OCI-LY1 (cell line): ENCODE measurements at regions not wholly inside any gene's neighbourhood (a gene's known extent, or its start where the extent isn't known, plus 50 kb on each side); places are given as distances from the start of the nearest gene placed in this dataset.

Experiments used
- H2AFZ ChIP-seq: fragments of 200-600 bp; sonication (generic), shearing (Covaris generic); 2 replicates; pipeline ENCODE4 v1.6.0; 2014; ENCODE audit warnings: antibody characterized with exemption, mild to moderate bottlenecking, low read length
- H3F3A ChIP-seq: fragments of 200-600 bp; sonication (generic), shearing (Covaris generic); 2 replicates; pipeline ENCODE4 v1.6.0; 2014; ENCODE audit warnings: mild to moderate bottlenecking, antibody characterized with exemption, low read length, moderate library complexity; ENCODE audit not compliant: insufficient read depth
- H3K27ac ChIP-seq: fragments of 200-600 bp; sonication (generic); 2 replicates; pipeline ENCODE4 v1.5.1; 2014; ENCODE audit warnings: low read length, mixed run types, mild to moderate bottlenecking, low read depth; ENCODE audit not compliant: poor library complexity, severe bottlenecking
- H3K27me3 ChIP-seq: fragments of 200-600 bp; sonication (generic); 2 replicates; pipeline ENCODE4 v1.6.0; 2014; ENCODE audit warnings: antibody characterized with exemption, mild to moderate bottlenecking, low read length, moderate library complexity; ENCODE audit not compliant: insufficient read depth
- H3K36me3 ChIP-seq: fragments of 200-600 bp; sonication (generic); 2 replicates; pipeline ENCODE4 v1.6.1; 2014; ENCODE audit warnings: mild to moderate bottlenecking, antibody characterized with exemption, low read length, moderate library complexity, mixed read lengths; ENCODE audit not compliant: insufficient read depth
- H3K4me1 ChIP-seq: fragments of 200-600 bp; sonication (generic); 2 replicates; pipeline ENCODE4 v1.5.1; 2014; ENCODE audit warnings: mild to moderate bottlenecking, low read length, moderate library complexity; ENCODE audit not compliant: insufficient read depth, severe bottlenecking
- H3K4me2 ChIP-seq: fragments of 200-600 bp; sonication (generic), shearing (Covaris generic); 2 replicates; pipeline ENCODE4 v1.6.1; 2014; ENCODE audit warnings: low read length
- H3K4me3 ChIP-seq: fragments of 200-600 bp; sonication (generic); 2 replicates; pipeline ENCODE4 v1.5.1; 2014; ENCODE audit warnings: low read length, low read depth, mild to moderate bottlenecking, mixed read lengths; ENCODE audit not compliant: poor library complexity, severe bottlenecking
- H3K79me2 ChIP-seq: fragments of 200-600 bp; shearing (Covaris generic); 2 replicates; pipeline ENCODE4 v1.6.1; 2016; ENCODE audit warnings: mixed run types, low read length, mixed read lengths; ENCODE audit not compliant: insufficient read depth
- H3K9ac ChIP-seq: fragments of 200-600 bp; sonication (generic), shearing (Covaris generic); 2 replicates; pipeline ENCODE4 v1.6.1; 2014; ENCODE audit warnings: mild to moderate bottlenecking, low read length, mixed read lengths
- H3K9me2 ChIP-seq: fragments of 200-600 bp; sonication (generic), shearing (Covaris generic); 2 replicates; pipeline ENCODE4 v1.6.1; 2014; ENCODE audit warnings: low read depth, mild to moderate bottlenecking, low read length, mixed read lengths
- H3K9me3 ChIP-seq: fragments of 200-600 bp; shearing (Covaris generic); 2 replicates; pipeline ENCODE4 v1.6.1; 2014; ENCODE audit warnings: low read length, mixed read lengths
- H4K20me1 ChIP-seq: fragments of 200-600 bp; sonication (generic), shearing (Covaris generic); 2 replicates; pipeline ENCODE4 v1.6.0; 2016; ENCODE audit warnings: mild to moderate bottlenecking, low read length; ENCODE audit not compliant: insufficient read depth
- EZH2 ChIP-seq: fragments of 200-600 bp; sonication (generic), shearing (Covaris generic); IDR thresholded peaks from 2 replicates; pipeline ENCODE4 v1.8.0; 2017; ENCODE audit warnings: borderline replicate concordance, mixed run types, mild to moderate bottlenecking, antibody characterized with exemption, low read length, moderate library complexity, mixed read lengths
- TF ChIP-seq, protein P1 (sequence below): fragments of 200-600 bp; sonication (generic), shearing (Covaris generic); IDR thresholded peaks from 2 replicates; pipeline ENCODE4 v1.5.1; 2017; ENCODE audit warnings: mild to moderate bottlenecking, antibody characterized with exemption, low read length, moderate library complexity, mixed read lengths

DNA sequence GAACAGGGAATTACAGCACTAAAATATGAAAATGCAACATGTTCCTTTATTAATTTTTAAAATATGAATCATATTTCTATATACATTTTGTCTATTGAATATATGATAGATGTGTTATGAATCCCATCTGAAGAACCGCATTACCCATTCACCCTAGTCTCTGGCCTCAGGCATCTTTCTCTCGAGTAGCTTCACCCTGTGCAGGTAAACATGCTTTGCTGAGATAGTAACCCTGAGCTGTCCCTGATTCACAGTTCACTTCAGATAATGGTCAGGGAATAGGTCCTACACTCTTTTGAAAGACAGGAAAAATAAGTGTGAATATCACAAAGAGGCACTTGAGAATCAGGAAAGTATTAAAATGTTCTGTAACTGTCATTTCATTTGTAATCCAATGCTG lies 766.8 kb downstream of the IRX1 start:
- no peaks in the 10 kb centered on the region for H3K4me1 ChIP-seq
- no peaks in the 10 kb centered on the region for H3K79me2 ChIP-seq
- H3K4me3 ChIP-seq, result no peak overlapping the region
- no peak overlapping the region for H3K9ac ChIP-seq
- H3K27me3 ChIP-seq, result no peaks in the 10 kb centered on the region
- H3K4me2 ChIP-seq, result no peak overlapping the region
- H4K20me1 ChIP-seq, result no peaks in the 10 kb centered on the region
- H3K9me3 ChIP-seq, result no peaks in the 10 kb centered on the region
- H3K9me2 ChIP-seq, result no peaks in the 10 kb centered on the region
- TF ChIP-seq, protein P1, sequence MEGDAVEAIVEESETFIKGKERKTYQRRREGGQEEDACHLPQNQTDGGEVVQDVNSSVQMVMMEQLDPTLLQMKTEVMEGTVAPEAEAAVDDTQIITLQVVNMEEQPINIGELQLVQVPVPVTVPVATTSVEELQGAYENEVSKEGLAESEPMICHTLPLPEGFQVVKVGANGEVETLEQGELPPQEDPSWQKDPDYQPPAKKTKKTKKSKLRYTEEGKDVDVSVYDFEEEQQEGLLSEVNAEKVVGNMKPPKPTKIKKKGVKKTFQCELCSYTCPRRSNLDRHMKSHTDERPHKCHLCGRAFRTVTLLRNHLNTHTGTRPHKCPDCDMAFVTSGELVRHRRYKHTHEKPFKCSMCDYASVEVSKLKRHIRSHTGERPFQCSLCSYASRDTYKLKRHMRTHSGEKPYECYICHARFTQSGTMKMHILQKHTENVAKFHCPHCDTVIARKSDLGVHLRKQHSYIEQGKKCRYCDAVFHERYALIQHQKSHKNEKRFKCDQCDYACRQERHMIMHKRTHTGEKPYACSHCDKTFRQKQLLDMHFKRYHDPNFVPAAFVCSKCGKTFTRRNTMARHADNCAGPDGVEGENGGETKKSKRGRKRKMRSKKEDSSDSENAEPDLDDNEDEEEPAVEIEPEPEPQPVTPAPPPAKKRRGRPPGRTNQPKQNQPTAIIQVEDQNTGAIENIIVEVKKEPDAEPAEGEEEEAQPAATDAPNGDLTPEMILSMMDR, result no peak
- no peak for TF ChIP-seq EZH2
- no peaks in the 10 kb centered on the region for H3K36me3 ChIP-seq
- no peak overlapping the region for H2AFZ ChIP-seq
- no peaks in the 10 kb centered on the region for H3F3A ChIP-seq
- H3K27ac ChIP-seq, result no peak overlapping the region

DNA sequence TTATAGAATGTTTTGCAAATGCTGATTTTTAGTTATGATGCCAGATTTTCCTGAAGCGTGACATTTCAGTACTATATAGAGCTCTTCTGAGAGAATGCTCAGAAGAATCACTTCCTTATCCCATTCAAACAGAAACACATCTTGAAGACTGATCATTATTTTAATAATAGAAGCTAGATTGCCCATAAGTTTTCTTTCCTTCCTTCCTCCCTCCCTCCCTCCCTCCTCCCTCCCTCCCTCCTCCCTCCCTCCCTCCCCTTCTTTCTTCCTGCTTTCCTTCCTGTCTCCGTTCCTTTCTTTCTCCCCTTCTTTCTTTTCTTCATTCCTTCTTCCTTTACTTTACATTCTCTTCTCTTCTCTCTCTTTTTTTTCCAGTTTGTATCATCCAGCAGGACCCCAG lies 767.4 kb downstream of the IRX1 start:
- Histone ChIP-seq H3F3A (no peaks in the 10 kb centered on the region), H3K79me2 (no peaks in the 10 kb centered on the region), H2AFZ (no peak overlapping the region), H3K36me3 (no peaks in the 10 kb centered on the region), H3K27ac (no peak overlapping the region), H4K20me1 (no peaks in the 10 kb centered on the region), H3K4me3 (no peak overlapping the region), H3K9me2 (no peaks in the 10 kb centered on the region), H3K4me1 (no peaks in the 10 kb centered on the region), H3K4me2 (no peak overlapping the region), H3K9ac (no peak overlapping the region), H3K27me3 (no peaks in the 10 kb centered on the region), H3K9me3 (no peaks in the 10 kb centered on the region)
- TF ChIP-seq EZH2, result no peak
- TF ChIP-seq, protein P1, result no peak

DNA sequence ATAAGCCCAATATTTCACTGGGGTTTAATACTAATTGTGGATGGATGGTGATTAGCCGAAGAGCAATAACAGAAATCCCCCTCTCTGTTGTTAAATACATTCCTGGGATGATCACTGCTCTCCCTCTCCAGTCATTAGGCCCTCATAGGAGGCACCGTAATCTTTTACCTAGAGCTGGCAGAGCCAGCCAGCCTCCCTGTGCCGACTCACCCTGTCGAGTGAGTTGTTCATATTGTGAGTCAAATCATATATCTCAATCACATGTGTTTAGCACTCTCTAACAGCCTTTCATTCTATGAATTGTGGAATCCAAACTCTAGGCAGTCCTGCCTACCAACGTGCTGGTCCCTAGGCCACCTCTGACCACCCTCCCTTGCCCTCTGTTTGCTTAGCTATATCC lies 771.0 kb downstream of the IRX1 start:
- H2AFZ ChIP-seq, result no peak overlapping the region
- H4K20me1 ChIP-seq, result no peaks in the 10 kb centered on the region
- H3K4me2 ChIP-seq, result no peak overlapping the region

More for the DNA sequence above, 771.0 kb downstream of the IRX1 start:
- Histone ChIP-seq H3K4me1 (no peaks in the 10 kb centered on the region), H3K27me3 (no peaks in the 10 kb centered on the region), H3K4me3 (no peak overlapping the region), H3K36me3 (no peaks in the 10 kb centered on the region), H3K9me3 (no peaks in the 10 kb centered on the region), H3K79me2 (no peaks in the 10 kb centered on the region), H3K9ac (no peak overlapping the region), H3K27ac (no peak overlapping the region), H3K9me2 (no peaks in the 10 kb centered on the region), H3F3A (no peaks in the 10 kb centered on the region)
- TF ChIP-seq EZH2, result no peak
- TF ChIP-seq, protein P1, result no peak
